Retinal pigment epithelial cell (primary cell): ENCODE measurements at regions not wholly inside any gene's neighbourhood (a gene's known extent, or its start where the extent isn't known, plus 50 kb on each side); places are given as distances from the start of the nearest gene placed in this dataset.
"Not testable (repeated sequence)": the region's sequence is repeated elsewhere in the genome, so short reads cannot be mapped to it uniquely, and the experiment has no call there.

Experiments used
- DNase-seq: peaks from one replicate; pipeline ENCODE4 v3.0.0-alpha.2; 2010; ENCODE audit warnings: low read depth
- H3K4me3 ChIP-seq: 2 replicates; pipeline ENCODE4 v1.5.1; 2011; ENCODE audit warnings: mild to moderate bottlenecking, low read length, control low read depth, moderate library complexity
- TF ChIP-seq, protein P1 (sequence below): conservative IDR thresholded peaks from 2 replicates; pipeline ENCODE4 v1.5.1; 2011; ENCODE audit warnings: low read depth, low read length, control low read depth, inconsistent platforms

DNA sequence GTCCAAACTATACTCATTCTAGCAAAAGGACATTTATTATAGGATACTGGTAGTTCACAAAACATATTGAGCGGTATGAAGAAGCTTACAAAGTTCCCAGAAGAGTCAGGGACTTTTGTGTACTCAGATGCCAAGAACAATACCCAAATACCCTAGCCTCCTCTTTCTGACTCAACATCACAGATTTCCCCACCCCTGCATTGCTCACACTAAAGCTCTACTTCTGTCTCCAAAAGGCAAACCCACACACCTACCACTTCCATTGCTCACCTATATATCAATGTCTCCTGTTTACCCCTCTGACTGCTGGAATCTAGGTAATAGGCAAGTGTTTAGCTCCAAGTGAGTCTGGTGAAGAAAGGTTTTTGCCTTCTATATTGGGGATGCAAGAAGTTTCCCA is 100.7 kb upstream of the HCCS start:
- TF ChIP-seq, protein P1, sequence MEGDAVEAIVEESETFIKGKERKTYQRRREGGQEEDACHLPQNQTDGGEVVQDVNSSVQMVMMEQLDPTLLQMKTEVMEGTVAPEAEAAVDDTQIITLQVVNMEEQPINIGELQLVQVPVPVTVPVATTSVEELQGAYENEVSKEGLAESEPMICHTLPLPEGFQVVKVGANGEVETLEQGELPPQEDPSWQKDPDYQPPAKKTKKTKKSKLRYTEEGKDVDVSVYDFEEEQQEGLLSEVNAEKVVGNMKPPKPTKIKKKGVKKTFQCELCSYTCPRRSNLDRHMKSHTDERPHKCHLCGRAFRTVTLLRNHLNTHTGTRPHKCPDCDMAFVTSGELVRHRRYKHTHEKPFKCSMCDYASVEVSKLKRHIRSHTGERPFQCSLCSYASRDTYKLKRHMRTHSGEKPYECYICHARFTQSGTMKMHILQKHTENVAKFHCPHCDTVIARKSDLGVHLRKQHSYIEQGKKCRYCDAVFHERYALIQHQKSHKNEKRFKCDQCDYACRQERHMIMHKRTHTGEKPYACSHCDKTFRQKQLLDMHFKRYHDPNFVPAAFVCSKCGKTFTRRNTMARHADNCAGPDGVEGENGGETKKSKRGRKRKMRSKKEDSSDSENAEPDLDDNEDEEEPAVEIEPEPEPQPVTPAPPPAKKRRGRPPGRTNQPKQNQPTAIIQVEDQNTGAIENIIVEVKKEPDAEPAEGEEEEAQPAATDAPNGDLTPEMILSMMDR = no peak
- no peak for DNase-seq
- no peak overlapping the region for H3K4me3 ChIP-seq

DNA sequence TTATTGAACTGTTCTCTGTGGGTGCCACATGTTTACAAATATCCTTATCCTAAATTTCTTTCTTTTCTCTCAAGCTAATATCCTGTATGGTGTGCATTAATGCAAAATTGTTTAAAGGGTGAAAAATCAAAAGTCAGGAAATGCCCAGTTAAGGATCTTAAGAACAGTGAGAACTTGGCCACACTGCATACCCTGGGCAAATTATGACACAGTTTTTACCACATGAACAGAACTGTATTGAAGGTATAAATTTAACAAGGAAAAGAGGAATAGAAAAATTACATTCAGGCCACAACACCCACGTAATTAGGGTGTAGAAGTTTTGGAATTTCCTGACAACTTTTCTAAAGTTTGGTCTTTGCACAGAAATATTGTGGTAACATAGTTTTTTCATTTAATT is 94.4 kb upstream of the HCCS start:
- no peak for DNase-seq
- no peak overlapping the region for H3K4me3 ChIP-seq
- TF ChIP-seq, protein P1 = no peak

DNA sequence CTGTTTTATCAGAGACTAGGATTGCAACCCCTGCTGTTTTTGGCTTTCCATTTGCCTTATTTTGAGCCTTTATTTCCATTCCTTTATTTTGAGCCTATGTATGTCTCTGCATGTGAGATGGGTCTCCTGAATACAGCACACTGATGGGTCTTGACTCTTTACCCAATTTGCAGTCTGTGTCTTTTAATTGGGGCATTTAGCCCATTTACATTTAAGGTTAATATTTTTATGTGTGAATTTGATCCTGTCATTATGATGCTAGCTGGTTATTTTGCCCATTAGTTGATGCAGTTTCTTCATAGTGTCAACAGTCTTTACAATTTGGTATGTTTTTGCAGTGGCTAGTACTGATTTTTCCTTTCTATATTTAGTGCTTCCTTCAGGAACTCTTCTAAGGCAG is 88.5 kb upstream of the HCCS start:
- H3K4me3 ChIP-seq, DNase-seq: not testable (repeated sequence)

DNA sequence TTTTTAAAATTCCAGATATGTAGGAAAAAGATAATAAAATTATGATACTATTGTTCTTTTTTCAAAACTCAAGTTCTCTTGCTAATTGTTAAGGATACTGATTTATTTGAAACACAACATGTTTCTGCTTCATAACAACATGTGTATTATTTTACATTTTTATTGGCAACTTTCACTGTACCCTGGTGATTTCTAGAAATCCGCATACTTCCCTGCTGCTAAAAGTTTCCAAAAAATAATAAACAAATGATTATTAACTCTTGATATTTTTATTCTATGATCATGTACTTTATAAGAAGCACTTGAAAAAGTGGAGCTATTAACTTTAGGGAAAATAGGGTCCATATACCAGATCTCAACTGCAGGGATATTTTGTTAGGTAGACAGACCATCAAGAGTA is 71.2 kb upstream of the HCCS start:
- H3K4me3 ChIP-seq = no peak overlapping the region
- DNase-seq = no peak
- TF ChIP-seq, protein P1 = no peak

DNA sequence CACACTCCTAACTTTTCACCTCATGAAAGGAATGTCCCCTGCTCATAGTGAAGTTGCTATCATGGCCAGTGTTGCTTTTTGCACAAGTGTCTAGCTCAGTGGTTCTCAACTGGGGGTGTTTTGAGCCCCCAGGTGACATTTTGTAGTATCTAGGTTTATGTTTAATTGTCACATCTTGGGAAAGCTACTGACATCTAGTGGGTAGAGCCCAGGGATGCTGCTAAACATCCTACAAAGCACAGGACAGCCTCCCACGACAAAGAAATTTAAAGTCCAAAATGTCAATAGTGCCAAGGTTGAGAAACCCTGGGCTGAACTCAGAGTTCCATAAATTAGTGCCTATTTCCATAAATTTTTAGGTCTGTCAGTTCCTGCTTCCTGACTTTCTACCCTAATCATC is 70.7 kb upstream of the HCCS start:
- no peak overlapping the region for H3K4me3 ChIP-seq
- DNase-seq = no peak
- TF ChIP-seq, protein P1 = peak; percentile 22

DNA sequence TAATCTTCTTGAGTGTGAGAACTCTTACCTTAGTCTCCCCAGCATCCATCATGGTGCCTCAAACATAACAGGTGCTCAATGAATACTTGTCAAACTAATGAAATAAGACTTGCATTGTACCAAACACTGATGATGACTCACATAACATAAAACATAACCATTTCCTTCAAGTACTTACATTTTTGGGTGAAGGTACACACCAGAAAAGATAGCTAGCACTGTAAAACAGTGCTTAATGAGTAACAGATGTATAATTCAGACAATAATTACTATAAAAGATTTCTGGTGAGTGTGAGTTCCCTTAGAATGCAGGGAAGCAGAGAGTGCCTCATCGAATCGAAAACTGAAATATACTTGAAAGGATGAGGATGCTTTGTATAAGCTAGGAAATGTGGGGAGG is 70.1 kb upstream of the HCCS start:
- TF ChIP-seq, protein P1 = no peak
- no peak overlapping the region for H3K4me3 ChIP-seq
- DNase-seq = no peak

DNA sequence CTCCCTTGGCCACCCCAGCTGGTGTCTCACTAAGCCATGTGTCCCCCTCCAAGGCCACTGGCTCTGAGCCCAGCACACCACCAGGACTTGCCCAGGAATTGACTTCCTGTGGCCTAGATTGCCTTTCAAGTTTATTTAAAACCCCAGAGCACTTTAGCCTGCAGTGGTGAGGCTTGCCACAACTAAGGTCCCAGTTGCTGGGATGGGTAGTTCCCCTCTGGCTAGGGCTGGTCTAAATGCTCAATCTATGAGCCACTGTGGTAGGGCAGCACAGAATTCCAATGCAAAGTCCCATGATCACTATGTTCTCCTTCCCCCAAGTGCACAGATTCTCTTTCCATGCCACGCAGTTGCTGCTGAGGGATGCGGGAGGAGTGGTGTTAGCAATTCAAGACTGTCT is 61.1 kb upstream of the HCCS start:
- no peak for DNase-seq

More for the DNA sequence above, 61.1 kb upstream of the HCCS start:
- TF ChIP-seq, protein P1 = no peak
- no peak overlapping the region for H3K4me3 ChIP-seq
